ENCODE measurements at regions not wholly inside any gene's neighbourhood (a gene's known extent, or its start where the extent isn't known, plus 50 kb on each side); places are given as distances from the start of the nearest gene placed in this dataset.

DNA sequence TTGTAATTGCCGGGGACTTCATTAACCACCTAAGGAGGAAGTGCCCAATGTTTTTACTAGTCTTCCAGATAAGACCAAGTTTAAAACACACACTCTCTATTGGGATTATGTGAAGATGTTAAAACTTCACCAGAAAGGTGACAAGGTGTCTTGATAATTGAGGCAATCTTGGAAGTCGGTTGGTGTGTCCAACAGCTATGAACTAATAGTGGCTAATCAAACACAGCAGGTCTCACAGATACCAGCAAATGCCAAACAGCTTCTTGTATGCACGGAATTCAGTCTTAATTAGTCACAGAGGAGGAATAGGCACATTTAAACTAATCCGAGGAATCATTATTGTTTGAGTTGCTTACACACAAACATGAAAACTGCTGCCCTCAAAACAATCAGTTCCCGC, 214.5 kb downstream of the SEC61B start:
- no peak for DNase-seq (ENCODE audit: low spot score)

DNA sequence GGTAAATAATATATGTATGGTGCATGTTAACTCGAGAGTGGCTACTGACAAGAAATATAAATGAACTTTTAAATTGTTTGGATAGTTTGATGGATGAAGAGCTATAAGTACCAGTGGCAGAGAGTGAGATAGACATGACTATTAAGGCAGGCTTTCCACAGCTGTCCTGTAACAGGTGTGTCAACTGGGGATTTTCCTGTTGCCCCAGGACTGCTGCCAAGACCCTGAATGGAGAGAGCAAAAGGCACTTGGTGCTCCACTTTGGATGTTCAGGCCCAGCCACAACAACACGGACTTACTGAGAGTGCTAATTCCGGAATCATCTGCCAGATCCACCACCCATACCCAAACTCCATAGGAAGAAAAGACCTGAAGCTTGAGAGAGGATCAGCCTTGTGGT, 215.1 kb downstream of the SEC61B start:
- DNase-seq (ENCODE audit: low spot score) = no peak

- DNase-seq (ENCODE audit: low spot score) = no peak
Measured at GRCh38 chr9:99438596-99438995, 216.5 kb downstream of the SEC61B start.

DNA sequence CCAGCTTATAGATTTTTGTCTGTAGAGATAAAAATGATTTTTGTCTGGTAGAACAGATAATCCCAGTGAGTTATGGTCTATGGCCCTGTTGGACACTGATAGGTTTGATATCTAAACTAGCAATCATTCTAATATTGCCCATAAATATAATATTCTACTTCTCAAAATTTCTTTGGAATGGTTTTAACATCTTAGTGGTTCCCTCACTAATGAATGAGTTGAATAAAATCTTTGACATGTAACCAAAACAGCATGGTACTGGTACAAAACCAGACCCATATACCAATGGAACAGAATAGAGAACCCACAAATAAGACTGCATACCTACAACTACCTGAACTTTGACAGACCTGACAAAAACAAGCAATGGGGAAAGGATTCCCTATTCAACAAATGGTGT, 219.7 kb downstream of the SEC61B start:
- DNase-seq (ENCODE audit: low spot score) = no peak

DNA sequence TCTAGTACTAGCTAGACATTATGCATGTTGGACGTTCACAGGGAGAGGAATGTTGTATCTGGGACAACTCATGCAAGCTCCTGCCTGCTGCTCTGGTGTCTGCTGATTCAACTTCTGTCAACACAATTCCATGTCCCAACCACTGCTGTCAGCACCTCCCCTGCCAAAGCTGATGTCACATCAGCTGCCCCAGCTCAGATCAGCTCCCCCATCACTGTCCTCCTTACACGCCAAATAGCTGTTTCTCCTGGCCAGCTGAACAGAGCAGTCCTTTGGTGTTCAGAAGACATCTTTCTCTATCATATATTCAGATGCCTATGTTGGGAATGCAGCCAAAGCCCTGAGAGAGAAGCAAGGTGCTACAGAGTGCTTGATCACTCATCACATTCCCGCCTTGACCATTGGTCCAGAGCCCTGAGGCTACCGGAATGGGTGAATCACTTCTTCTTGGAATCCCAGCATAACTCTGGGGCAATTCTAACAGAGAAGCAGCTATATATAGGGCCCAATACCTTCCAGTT, 223.3 kb downstream of the SEC61B start:
- DNase-seq (ENCODE audit: low spot score) = no peak

- no peak for DNase-seq (ENCODE audit: low spot score)
Measured at GRCh38 chr9:99445920-99446319, 223.8 kb downstream of the SEC61B start.

- no peak for DNase-seq (ENCODE audit: low spot score)
Measured at GRCh38 chr9:99447951-99448350, 225.9 kb downstream of the SEC61B start.

- no peak for DNase-seq (ENCODE audit: low spot score)
Measured at GRCh38 chr9:99449726-99450125, 227.6 kb downstream of the SEC61B start.

DNA sequence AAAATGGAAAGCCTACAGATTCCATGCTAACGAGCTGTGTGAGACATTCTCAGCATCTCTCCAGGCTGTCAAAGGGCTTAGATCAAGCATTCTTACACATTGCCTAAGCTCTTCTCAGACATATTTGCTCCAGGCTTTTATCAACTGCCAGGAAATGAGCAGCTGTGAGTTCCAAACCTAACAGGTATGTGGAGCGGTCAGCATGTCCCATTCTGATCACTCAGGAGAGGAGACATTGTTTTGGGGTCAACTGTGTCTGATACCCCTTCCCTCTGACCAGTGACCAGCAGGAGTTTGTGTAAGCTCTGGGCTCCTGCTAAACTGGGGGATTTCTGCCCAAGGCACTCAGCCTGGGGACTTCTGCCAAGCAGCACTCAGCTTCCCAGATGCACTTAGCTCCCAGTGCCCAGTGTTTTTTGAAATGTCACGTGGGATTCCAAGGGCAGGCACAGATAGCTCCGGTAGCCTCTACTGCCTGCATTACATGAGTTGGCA, 229.1 kb downstream of the SEC61B start:
- DNase-seq (ENCODE audit: low spot score) = no peak

DNA sequence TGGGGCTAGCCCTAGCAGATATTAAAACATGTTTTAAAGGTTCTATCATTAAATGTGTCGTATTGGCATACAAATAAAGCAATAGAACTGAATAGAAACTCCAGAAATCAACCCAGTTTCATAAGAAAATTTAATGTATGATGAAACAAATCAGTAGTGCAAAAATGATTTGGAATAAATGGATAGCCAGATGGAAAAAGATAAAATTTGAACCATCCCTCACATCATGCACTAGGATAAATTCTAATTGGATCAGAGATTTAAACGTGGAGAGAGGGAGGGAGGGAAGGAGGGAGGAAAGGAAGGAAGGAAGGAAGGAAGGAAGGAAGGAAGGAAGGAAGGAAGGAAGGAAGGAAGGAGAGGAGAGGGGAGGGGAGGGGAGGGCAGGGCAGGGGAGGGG, 235.3 kb downstream of the SEC61B start:
- DNase-seq (ENCODE audit: low spot score) = no peak

GRCh38 chr9:99457981-99458380, 235.9 kb downstream of the SEC61B start:
- no peak for DNase-seq (ENCODE audit: low spot score)

- DNase-seq (ENCODE audit: low spot score) = no peak
Measured at GRCh38 chr9:99459919-99460318, 237.8 kb downstream of the SEC61B start.

DNA sequence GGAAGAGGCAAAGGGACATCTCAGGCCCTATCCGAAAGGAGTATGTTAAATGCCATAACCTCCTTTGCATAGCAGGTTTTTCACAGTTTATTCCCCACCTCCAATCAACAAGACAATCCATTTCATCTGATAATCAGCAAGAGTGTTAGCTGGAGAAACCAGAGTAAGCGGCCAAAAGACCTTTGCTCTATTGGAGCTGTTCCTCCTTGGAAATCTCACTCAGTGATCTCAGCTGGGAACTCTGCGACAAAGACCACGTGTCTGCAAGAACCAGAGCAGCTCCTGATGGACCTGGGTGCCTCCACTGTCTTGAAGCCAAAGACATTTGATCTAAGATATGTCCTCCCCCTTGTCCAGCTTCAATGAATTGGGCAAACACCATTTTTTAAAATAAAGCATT, 241.0 kb downstream of the SEC61B start:
- no peak for DNase-seq (ENCODE audit: low spot score)

- DNase-seq (ENCODE audit: low spot score) = no peak
Measured at GRCh38 chr9:99464568-99464967, 242.5 kb downstream of the SEC61B start.

DNA sequence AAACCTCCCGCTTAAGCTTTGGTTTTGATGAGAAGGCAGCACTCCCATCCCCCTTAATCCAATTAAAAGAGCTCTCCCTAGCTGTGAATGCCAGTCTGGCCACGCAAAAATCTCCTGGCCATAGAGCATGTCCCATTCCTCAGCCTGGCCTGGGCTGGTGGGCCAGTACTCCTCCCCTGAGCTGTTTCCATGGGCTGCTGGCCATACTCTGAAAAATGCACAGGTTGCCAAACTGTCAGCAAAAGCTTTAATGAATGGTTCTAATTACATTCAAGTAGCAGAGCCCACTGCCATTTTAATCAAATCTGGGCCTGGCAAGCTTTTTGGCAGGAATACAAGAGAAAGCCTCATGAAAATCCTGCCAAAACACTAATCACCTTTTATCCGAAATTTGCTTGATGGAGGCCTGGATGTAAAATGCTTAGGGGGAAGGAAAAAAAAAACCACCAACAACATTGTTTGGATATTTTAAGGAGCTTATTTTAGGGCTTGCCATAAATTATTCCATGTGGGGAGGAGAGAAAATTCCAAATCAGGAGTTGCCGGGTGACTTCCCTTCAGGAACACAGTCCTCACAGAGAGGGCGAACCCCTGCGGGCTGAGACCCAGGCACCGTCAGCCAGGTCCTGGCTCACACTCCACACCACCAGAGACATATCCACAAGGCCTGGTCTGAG, 243.3 kb downstream of the SEC61B start:
- no peak for DNase-seq (ENCODE audit: low spot score)

DNA sequence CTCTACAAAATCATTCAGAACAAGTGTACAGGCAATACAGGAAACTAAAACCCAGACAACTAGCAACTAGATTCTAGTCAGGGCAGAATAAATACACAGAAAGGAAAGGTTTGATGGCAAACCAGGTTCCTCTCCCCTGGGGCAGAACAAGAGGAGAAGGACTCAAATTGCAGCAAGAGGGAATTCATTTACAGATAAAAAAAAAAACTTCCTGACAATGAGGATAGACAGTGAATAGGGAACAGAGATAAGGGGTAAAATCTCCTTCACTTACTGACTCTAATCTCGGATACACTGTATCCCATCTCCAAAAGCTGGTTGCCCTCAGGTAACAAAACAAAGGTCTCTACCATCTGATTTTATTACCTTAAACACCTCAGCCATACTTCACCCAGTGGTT, 244.0 kb downstream of the SEC61B start:
- DNase-seq (ENCODE audit: low spot score) = no peak

- no peak for DNase-seq (ENCODE audit: low spot score)
Measured at GRCh38 chr9:99466781-99467180, 244.7 kb downstream of the SEC61B start.

GRCh38 chr9:99471033-99471432, 249.0 kb downstream of the SEC61B start:
- no peak for DNase-seq (ENCODE audit: low spot score)

DNA sequence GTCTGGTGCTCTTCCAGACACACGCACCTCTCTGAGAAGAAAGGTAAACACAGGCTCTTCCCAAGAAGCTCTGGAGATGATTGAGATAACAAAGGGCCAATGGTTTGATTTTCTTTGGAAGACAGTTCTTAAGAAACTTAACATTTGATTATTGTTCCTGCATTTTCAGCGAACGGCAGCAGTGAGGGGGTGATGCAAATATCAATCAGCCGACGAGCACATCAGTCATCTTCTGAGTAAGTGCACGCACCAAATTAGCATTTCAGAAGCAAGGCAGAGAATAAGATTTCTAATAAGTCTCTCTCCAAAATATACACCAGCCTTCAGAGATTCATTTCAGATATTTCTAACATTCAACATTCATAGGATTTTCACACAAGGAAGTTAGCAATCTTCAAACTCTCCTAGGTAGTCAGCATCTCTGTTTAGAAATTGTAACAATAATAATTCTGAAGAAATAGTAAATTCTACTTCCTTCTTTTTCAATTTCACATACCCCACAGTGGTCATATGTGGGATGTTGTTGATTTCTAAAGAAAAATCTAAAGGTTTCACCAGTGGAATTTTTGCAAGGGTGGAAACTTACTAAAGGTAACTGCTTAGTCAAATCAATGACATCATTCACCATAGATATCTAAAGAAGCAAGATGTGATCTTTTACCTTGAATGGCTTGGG, 250.3 kb downstream of the SEC61B start:
- no peak for DNase-seq (ENCODE audit: low spot score)

DNA sequence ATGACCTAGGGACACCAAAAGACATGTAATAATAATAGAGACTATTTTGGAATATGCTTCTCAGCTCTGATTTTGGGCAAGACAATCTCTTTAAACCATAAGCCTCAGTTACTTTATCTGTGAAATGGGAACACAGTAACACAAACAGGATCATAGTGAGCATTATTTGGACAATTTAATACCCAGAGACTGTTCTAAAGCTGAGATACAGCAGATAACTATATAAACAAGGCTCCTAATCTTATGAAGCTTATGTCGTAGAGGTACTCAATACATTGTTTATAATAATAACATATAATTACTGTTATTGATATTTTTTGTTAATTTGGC, 250.8 kb downstream of the SEC61B start:
- DNase-seq (ENCODE audit: low spot score) = no peak

- DNase-seq (ENCODE audit: low spot score) = no peak
Measured at GRCh38 chr9:99474186-99474585, 252.1 kb downstream of the SEC61B start.

- DNase-seq (ENCODE audit: low spot score) = no peak
Measured at GRCh38 chr9:99475401-99476065, 253.5 kb downstream of the SEC61B start.

GRCh38 chr9:99478469-99479027, 256.5 kb downstream of the SEC61B start:
- no peak for DNase-seq (ENCODE audit: low spot score)
